Panc1 (cell line): ENCODE measurements at regions not wholly inside any gene's neighbourhood (a gene's known extent, or its start where the extent isn't known, plus 50 kb on each side); places are given as distances from the start of the nearest gene placed in this dataset.

Experiments
- CTCF ChIP-seq: fragments of 450-650 bp; IDR thresholded peaks from 2 replicates; pipeline ENCODE4 v1.5.1; 2017; ENCODE audit warnings: mild to moderate bottlenecking
- POLR2AphosphoS5 ChIP-seq: IDR thresholded peaks from 2 replicates; pipeline ENCODE4 v1.6.1; 2012; ENCODE audit warnings: mild to moderate bottlenecking, low read depth, low read length, moderate library complexity
- REST ChIP-seq, 2 experiments: IDR thresholded peaks; 2 replicates each; pipeline ENCODE4 v1.6.1; 2011 to 2012; ENCODE audit warnings: low read depth in 2 of 2, control low read depth in 1 of 2, low read length in 1 of 2, mild to moderate bottlenecking in 1 of 2, moderate library complexity in 1 of 2; ENCODE audit not compliant: insufficient read depth in 1 of 2
- SIN3A ChIP-seq: IDR thresholded peaks from 2 replicates; pipeline ENCODE4 v1.6.1; 2012; ENCODE audit warnings: low read depth, mild to moderate bottlenecking, low read length, moderate library complexity, borderline replicate concordance; ENCODE audit not compliant: insufficient read depth
- TCF7L2 ChIP-seq: IDR thresholded peaks from 2 replicates; pipeline ENCODE4 v1.6.1; 2011; ENCODE audit warnings: mild to moderate bottlenecking, low read depth, low read length, inconsistent platforms

GRCh38 chr4:104577405-104577804 is 82.7 kb upstream of the CXXC4 start:
- TF ChIP-seq CTCF (no peak), REST (IDR thresholded peaks at IDR 0.05; ENCODE audit: insufficient read depth in 1 of 2, low read depth in 2 of 2, low read length in 1 of 2) (no peak), TCF7L2 (no peak), POLR2AphosphoS5 (no peak), SIN3A (no peak)
